Breast epithelium (tissue), 3 donors: ENCODE measurements at regions not wholly inside any gene's neighbourhood (a gene's known extent, or its start where the extent isn't known, plus 50 kb on each side); places are given as distances from the start of the nearest gene placed in this dataset.

ENCODE experiments used
- CTCF ChIP-seq, 3 donors: fragments of 450-650 bp; IDR thresholded peaks; one replicate each; pipeline ENCODE4 v1.5.1; 2016 to 2017; ENCODE audit warnings: antibody characterized with exemption in 3 of 3, mild to moderate bottlenecking in 3 of 3, moderate library complexity in 3 of 3
- POLR2A ChIP-seq: fragments of 450-650 bp; IDR thresholded peaks from one replicate; pipeline ENCODE4 v1.6.1; 2016; ENCODE audit warnings: antibody characterized with exemption, mild to moderate bottlenecking, moderate library complexity
- POLR2AphosphoS5 ChIP-seq, 3 donors: sonication (generic); formaldehyde crosslinking; IDR thresholded peaks; one replicate each; pipeline ENCODE4 v1.6.1; 2017; ENCODE audit warnings: antibody characterized with exemption in 3 of 3

- TF ChIP-seq CTCF (IDR thresholded peaks at IDR 0.05): no peak
- no peak for TF ChIP-seq POLR2A
- no peak for TF ChIP-seq POLR2AphosphoS5 (IDR thresholded peaks at IDR 0.05)
These were observed 406.7 kb upstream of the CCL2 start for GRCh38 chr17:33848433-33848832.
